ENCODE measurements at regions not wholly inside any gene's neighbourhood (a gene's known extent, or its start where the extent isn't known, plus 50 kb on each side); places are given as distances from the start of the nearest gene placed in this dataset.

DNA sequence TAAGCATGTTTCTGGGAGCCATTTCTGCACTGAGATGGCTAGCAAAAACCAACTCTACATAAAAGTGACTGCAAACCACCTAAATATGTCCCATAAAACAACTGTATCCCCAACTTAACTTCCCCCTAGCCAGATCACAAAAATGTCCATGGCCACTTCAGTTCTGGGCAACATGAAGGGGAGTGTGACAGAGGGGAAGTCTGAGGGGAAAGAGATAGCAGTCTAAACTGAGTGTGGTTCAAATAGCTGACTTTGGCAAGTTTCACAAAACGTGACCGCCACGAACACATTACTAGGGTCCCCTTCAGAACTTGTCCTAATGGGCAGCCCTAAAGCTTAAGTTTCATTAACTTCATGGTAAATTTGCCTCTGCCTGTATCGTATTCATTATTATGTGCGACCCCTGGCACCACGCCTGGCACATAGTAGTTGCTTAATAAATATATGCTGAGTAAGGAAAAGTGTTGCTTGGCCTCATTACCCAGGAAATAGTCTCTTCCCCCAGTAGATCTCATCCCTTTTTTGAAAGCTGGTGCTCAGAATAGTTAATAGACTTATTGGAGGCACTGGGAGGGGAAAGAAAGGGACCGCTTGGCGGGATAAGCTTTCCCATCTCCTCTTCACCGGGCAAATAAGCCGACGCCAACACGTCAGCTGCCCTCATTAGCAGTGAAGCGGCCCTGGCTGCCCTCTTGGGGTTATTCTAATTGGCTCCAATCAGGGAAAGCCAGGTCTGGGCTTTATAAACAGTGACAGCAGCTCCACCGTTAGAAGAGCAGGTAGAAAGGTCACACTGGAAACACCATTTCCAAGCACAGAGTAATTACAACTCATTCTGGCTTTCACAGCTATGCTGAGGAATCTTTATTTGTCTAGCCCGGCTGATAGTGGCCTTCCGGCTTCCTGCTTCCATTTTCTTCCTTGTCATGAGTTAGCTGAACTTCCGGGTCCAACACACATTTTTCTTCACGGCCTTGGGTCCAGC is 122.1 kb downstream of the LRIG2 start:
- no peak overlapping the region for H3K4me3 ChIP-seq (replicated peaks; ENCODE audit: low read depth, low read length)
- TF ChIP-seq, protein P1, sequence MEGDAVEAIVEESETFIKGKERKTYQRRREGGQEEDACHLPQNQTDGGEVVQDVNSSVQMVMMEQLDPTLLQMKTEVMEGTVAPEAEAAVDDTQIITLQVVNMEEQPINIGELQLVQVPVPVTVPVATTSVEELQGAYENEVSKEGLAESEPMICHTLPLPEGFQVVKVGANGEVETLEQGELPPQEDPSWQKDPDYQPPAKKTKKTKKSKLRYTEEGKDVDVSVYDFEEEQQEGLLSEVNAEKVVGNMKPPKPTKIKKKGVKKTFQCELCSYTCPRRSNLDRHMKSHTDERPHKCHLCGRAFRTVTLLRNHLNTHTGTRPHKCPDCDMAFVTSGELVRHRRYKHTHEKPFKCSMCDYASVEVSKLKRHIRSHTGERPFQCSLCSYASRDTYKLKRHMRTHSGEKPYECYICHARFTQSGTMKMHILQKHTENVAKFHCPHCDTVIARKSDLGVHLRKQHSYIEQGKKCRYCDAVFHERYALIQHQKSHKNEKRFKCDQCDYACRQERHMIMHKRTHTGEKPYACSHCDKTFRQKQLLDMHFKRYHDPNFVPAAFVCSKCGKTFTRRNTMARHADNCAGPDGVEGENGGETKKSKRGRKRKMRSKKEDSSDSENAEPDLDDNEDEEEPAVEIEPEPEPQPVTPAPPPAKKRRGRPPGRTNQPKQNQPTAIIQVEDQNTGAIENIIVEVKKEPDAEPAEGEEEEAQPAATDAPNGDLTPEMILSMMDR (IDR thresholded peaks at IDR 0.05; ENCODE audit: low read depth, low read length, missing control alignments) = no peak
- DNase-seq (ENCODE audit: extremely low read depth, low read depth) = no peak

DNA sequence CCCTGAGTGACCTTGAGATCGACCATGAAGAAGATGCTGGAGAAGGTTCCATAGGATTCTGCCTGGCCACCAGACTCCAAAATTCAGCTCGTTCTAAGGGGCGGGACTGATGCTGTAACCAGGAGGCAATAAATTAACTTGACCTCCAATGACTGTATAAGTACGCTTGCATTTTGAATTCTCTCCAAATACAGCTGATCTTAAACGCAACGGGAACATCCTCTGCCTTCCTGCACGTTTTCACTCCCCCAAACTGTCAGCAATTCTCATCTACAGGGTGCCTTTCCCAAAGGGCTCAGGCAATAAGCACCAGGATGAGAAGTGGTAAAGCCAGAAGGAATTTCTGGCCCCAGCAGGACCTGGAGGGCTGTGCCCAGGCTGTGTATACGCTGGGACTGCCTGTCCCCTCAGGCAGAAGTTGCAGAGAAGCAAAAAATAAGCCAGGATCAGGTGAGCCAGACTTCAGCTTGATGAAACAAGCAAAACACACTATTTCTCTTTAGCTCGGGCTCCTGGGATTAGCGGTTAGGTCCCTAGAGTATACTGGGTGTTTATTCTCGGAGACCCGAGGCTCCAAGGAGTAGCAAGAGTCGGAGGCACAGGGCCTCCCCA is 124.8 kb downstream of the LRIG2 start:
- H3K4me3 ChIP-seq (replicated peaks; ENCODE audit: low read depth, low read length) = no peak overlapping the region
- no peak for DNase-seq (ENCODE audit: extremely low read depth, low read depth)
- TF ChIP-seq, protein P1 (IDR thresholded peaks at IDR 0.05; ENCODE audit: low read depth, low read length, missing control alignments) = no peak

DNA sequence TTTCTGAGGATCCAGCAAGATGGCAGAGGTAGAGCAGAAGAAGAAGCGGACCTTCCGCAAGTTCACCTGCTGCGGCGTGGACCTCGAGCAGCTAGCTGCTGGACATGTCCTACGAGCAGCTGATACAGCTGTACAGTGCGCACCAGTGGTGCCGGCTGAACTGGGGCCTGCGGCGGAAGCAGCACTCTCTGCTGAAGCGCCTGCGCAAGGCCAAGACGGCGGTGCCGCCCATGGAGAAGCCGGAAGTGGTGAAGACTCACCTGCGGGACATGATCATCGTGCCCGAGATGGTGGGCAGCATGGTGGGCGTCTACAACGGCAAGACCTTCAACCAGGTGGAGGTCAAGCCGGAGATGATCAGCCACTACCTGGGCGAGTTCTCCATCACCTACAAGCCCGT is 125.8 kb downstream of the LRIG2 start:
- DNase-seq (ENCODE audit: extremely low read depth, low read depth) = no peak
- no peak overlapping the region for H3K4me3 ChIP-seq (replicated peaks; ENCODE audit: low read depth, low read length)
- TF ChIP-seq, protein P1 (IDR thresholded peaks at IDR 0.05; ENCODE audit: low read depth, low read length, missing control alignments) = no peak

DNA sequence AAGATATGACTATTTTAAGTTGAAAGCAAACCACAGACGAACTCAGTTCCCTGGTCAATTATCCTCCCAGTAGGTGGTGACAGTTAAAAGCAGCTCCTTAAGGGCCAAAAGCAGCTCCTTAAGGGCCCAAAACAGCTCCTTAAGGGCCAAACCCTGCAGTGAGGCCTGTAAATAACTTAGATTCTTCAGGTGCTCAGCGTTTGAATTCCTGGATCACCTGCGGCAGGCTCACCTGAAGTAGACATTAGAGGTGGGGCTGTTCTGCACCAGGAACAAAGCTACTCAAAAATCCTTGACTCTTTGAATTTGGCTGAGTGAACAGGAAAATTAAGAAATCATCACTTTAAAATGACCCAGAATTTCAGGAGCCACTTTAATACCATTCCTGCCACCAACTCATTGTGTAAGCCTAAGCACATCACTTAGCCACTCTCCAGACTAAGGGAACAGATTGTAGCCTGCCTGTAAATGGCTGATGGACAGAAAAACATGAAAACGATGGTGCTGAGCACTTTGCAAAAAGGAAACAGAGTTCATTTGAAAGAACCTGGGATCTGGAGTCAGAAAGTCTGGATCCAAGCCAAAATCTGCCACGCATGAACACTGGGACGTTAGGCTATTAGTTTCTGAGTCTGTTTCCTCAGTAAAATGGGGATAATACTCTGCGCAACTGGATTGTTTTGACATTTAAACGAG is 126.9 kb downstream of the LRIG2 start:
- H3K4me3 ChIP-seq (replicated peaks; ENCODE audit: low read depth, low read length) = no peak overlapping the region
- no peak for DNase-seq (ENCODE audit: extremely low read depth, low read depth)
- TF ChIP-seq, protein P1 (IDR thresholded peaks at IDR 0.05; ENCODE audit: low read depth, low read length, missing control alignments) = no peak

DNA sequence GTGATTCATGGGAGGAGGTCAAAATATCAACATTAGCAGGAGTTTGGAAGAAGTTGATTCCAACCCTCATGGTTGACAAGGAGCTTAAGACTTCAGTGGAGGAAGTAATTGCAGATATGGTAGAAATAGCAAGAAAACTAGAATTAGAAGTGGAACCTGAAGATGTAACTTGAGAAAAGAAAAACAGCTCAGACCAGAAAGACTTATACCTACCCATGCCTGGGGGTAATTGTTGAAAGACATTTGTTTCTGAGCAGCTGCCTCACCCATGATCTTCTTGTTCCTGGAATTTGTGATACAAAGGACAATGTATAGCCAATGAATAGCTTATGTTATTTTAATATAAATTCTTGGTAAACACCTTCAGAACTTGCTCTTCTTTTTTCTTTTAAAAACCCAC is 128.6 kb downstream of the LRIG2 start:
- DNase-seq (ENCODE audit: extremely low read depth, low read depth) = no peak
- H3K4me3 ChIP-seq (replicated peaks; ENCODE audit: low read depth, low read length) = no peak overlapping the region
- TF ChIP-seq, protein P1 (IDR thresholded peaks at IDR 0.05; ENCODE audit: low read depth, low read length, missing control alignments) = no peak

DNA sequence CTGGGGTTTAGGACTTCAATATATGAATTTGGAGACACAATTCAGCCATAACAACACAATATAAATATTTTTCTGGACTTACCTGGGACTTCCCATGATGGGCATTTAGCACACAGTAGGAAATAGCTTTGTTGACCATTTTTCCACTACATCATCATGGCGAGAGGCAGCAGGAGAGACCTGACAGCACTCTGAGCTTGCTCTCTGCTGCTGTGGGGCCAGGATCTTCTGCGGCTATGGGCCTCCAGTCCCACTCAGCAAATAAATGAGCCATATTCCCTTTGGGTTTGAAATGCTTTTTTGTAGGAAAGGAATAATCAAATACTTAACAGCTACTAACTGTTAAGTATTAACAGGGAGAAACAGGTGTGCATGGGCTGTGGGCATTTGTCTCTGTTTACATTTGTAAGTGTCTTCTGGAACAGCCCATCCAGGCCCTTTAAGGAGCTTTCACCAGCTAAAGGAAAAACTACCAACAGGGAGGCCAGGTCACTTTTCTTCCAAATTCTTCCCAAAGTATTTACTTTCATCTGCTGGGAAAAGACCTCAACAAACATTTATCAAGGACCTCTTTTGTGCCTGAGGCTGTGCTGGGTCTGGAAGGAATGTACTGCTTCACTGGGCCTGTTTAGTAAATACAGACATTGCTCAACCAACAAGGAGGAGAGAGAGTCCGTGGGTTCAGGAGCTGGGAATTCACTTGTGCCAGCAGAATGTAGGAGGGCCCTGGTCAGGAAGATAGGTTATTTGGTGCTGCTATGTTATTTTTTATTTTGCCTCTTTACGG is 133.2 kb downstream of the LRIG2 start:
- no peak overlapping the region for H3K4me3 ChIP-seq (replicated peaks; ENCODE audit: low read depth, low read length)
- DNase-seq (ENCODE audit: extremely low read depth, low read depth) = no peak
- TF ChIP-seq, protein P1 (IDR thresholded peaks at IDR 0.05; ENCODE audit: low read depth, low read length, missing control alignments) = no peak

Data from HFF-Myc (cell line).